Neural cell (in vitro differentiated cells): ENCODE measurements at regions not wholly inside any gene's neighbourhood (a gene's known extent, or its start where the extent isn't known, plus 50 kb on each side); places are given as distances from the start of the nearest gene placed in this dataset.

Experiments
- MXI1 ChIP-seq: fragments of 450-650 bp; conservative IDR thresholded peaks from 2 replicates; pipeline ENCODE4 v1.6.1; 2014; ENCODE audit warnings: antibody characterized with exemption, mild to moderate bottlenecking; ENCODE audit not compliant: poor library complexity, severe bottlenecking
- POLR2AphosphoS5 ChIP-seq: IDR thresholded peaks from 2 replicates; pipeline ENCODE4 v1.6.1; 2012
- RAD21 ChIP-seq: fragments of 450-650 bp; conservative IDR thresholded peaks from 2 replicates; pipeline ENCODE4 v1.6.1; 2014; ENCODE audit warnings: antibody characterized with exemption, mild to moderate bottlenecking, moderate library complexity
- TF ChIP-seq, protein P1 (sequence below): fragments of 450-650 bp; IDR thresholded peaks from 2 replicates; pipeline ENCODE4 v1.5.1; 2014; ENCODE audit warnings: antibody characterized with exemption, mild to moderate bottlenecking, moderate library complexity; ENCODE audit not compliant: poor library complexity, severe bottlenecking
- TF ChIP-seq, protein P2 (sequence below): IDR thresholded peaks from 2 replicates; pipeline ENCODE4 v1.6.1; 2012; ENCODE audit warnings: borderline replicate concordance

DNA sequence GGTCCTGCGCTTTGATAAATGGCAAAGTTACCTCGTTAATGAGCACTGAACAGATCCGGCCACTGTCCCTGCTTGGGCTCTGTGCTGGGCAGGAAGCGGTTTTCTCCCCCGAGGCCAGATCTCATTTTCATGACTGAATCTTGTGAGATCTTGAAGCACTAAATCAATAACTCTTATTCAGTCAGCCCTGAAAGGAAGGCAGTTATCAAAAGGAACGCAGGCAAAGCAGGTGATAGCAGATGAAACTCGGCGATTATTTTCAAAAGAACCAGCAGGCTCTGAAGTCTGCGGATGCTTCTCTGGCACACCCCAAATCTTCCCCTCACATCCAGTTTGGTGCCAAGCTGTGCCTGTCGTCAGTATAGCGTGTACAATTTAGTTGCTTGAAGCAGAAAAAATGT is 228.7 kb downstream of the BAMBI start:
- TF ChIP-seq, protein P1, sequence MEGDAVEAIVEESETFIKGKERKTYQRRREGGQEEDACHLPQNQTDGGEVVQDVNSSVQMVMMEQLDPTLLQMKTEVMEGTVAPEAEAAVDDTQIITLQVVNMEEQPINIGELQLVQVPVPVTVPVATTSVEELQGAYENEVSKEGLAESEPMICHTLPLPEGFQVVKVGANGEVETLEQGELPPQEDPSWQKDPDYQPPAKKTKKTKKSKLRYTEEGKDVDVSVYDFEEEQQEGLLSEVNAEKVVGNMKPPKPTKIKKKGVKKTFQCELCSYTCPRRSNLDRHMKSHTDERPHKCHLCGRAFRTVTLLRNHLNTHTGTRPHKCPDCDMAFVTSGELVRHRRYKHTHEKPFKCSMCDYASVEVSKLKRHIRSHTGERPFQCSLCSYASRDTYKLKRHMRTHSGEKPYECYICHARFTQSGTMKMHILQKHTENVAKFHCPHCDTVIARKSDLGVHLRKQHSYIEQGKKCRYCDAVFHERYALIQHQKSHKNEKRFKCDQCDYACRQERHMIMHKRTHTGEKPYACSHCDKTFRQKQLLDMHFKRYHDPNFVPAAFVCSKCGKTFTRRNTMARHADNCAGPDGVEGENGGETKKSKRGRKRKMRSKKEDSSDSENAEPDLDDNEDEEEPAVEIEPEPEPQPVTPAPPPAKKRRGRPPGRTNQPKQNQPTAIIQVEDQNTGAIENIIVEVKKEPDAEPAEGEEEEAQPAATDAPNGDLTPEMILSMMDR, result no peak
- TF ChIP-seq MXI1 (no peak), POLR2AphosphoS5 (no peak), RAD21 (no peak)
- TF ChIP-seq, protein P2, sequence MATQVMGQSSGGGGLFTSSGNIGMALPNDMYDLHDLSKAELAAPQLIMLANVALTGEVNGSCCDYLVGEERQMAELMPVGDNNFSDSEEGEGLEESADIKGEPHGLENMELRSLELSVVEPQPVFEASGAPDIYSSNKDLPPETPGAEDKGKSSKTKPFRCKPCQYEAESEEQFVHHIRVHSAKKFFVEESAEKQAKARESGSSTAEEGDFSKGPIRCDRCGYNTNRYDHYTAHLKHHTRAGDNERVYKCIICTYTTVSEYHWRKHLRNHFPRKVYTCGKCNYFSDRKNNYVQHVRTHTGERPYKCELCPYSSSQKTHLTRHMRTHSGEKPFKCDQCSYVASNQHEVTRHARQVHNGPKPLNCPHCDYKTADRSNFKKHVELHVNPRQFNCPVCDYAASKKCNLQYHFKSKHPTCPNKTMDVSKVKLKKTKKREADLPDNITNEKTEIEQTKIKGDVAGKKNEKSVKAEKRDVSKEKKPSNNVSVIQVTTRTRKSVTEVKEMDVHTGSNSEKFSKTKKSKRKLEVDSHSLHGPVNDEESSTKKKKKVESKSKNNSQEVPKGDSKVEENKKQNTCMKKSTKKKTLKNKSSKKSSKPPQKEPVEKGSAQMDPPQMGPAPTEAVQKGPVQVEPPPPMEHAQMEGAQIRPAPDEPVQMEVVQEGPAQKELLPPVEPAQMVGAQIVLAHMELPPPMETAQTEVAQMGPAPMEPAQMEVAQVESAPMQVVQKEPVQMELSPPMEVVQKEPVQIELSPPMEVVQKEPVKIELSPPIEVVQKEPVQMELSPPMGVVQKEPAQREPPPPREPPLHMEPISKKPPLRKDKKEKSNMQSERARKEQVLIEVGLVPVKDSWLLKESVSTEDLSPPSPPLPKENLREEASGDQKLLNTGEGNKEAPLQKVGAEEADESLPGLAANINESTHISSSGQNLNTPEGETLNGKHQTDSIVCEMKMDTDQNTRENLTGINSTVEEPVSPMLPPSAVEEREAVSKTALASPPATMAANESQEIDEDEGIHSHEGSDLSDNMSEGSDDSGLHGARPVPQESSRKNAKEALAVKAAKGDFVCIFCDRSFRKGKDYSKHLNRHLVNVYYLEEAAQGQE, result no peak
